GM18502 (cell line): ENCODE measurements at regions not wholly inside any gene's neighbourhood (a gene's known extent, or its start where the extent isn't known, plus 50 kb on each side); places are given as distances from the start of the nearest gene placed in this dataset.
"Not testable (repeated sequence)": the region's sequence is repeated elsewhere in the genome, so short reads cannot be mapped to it uniquely, and the experiment has no call there.

Experiments used
- ATAC-seq: cut with Tn5 transposase; IDR thresholded peaks from one replicate; pipeline ENCODE4 v1.9.1; 2021; ENCODE audit warnings: mild to moderate bottlenecking; ENCODE audit not compliant: unreplicated experiment, poor library complexity

DNA sequence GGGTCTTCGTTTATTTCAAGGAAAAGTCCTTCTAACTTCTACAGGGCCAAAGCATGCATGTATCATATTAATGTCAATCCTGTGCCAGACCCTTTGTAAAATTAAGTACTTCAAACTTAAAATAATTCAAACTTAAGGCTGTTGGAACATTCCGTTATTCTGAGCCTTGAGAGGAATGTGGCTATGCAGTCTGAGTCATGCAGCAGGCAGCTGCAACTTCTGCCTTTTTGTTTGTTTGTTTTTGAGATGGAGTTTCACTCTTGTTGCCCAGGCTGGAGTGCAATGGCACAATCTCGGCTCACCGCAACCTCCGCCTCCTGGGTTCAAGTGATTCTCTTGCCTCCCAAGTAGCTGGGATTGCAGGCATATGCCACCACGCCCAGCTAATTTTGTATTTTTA, 67.0 kb upstream of the WSCD1 start:
- ATAC-seq: not testable (repeated sequence)

DNA sequence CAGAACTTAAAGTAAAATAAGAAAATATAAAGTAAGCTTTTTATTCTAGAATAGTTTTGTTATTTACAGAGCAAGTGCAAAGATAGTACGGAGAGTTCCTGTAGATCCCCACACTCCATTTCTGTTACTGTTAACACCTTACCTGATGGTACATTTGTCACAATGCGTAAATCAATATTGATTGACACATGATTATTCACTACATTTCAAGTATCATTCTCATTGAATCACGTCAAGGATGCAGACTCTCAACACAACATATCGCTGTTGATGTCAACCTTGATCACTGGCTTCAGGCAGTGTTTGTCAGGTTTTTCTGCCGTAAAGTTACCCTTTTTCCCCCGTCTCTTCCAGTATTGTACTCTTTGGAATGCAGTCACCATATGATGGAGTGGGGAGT, 64.2 kb upstream of the WSCD1 start:
- ATAC-seq: no peak

DNA sequence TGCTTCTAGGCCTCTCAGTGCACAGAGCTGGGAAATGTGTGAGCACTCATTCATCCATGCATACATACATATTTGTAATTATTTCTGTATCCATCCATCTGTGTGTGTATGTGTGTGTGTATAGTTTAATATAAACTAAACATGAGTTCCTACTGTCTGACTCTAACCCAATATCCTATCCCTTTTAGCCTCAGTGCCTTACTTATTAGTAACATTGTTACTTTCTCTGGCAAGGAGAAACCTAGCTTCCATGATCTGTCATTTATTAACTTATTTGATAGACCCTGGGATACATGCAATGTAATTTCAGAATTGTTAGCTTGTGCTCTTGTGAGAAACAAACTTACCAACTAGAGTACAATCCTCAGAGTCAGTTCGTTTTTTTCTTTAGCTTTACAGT, 59.0 kb upstream of the WSCD1 start:
- no peak for ATAC-seq

DNA sequence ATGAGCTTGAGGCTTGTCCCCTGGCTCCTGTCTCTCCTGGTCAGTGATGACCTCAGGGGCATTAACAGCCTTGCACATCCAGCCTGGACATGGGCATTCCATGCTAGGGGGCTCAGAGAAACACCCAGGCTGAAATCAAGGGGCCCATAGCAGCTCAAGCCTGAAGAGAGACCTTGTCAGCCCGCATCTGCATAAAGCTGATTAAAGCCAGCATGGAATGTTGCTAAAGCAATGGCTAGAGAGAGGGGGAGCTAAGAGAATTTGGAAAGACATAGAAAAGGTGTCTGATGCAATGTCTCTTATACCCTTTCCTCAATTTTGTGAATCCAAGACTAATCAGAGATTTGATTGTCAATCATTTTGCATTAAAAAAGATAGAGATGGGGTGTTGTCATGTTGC, 51.4 kb upstream of the WSCD1 start:
- ATAC-seq: no peak

DNA sequence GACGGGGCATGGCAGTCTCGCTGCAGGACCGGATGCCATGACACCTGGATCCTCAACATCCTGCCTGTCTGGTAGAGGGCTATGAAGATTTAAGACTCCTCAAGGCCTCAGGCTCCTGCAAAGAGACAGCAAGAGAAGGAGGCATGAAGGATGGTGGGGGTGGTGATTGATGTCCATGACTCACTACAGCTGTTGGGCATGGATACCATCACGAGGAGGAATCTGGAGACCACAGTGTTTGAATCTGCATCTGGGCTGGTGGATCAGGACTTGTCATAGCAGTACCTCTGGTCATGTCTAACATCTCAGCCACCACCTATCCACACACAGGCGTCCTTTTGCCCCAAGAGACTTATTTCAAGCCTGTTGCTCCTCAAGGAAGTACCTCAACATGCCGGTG, 50.2 kb upstream of the WSCD1 start:
- ATAC-seq: no peak

DNA sequence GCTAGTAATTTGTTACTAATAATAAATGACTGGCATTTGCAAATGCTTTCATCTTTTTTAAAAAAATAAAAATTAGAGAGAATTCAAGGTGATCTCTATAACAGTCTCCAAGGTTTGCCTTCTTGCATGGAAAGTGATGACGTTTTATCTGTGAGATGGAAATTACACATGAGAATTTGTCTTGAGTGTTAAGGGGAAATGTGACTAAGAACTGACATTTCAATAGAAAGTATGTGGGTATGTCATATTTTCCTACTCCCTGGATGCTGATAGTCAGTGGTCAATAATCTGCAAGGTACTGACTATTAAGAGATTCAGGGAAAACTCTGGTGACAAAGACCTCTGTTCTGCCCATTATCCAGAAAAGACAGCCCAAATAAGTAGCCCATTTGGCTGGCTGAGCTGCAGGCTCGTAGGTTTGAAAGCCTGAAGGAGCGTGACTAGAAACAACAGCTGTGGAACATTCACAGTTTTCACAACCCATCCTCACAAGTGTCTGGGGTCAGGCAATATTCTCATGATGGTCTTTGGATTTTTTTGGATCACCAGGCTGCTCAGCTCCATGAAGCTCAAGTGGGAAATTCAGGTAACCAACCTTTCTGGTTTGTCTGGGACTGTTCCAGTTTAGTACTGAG, 49.7 kb upstream of the WSCD1 start:
- ATAC-seq: no peak
